ENCODE measurements at regions not wholly inside any gene's neighbourhood (a gene's known extent, or its start where the extent isn't known, plus 50 kb on each side); places are given as distances from the start of the nearest gene placed in this dataset.

- TF ChIP-seq, protein P1, sequence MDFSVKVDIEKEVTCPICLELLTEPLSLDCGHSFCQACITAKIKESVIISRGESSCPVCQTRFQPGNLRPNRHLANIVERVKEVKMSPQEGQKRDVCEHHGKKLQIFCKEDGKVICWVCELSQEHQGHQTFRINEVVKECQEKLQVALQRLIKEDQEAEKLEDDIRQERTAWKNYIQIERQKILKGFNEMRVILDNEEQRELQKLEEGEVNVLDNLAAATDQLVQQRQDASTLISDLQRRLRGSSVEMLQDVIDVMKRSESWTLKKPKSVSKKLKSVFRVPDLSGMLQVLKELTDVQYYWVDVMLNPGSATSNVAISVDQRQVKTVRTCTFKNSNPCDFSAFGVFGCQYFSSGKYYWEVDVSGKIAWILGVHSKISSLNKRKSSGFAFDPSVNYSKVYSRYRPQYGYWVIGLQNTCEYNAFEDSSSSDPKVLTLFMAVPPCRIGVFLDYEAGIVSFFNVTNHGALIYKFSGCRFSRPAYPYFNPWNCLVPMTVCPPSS (IDR thresholded peaks at IDR 0.05), result no peak
- TF ChIP-seq KDM2A (CRISPR knock-in tag; IDR thresholded peaks at IDR 0.05; ENCODE audit: borderline replicate concordance, low read depth), result peak; percentile 82; the same call in 1 of the 2 replicates
- TF ChIP-seq ZNF678 (CRISPR knock-in tag; IDR thresholded peaks at IDR 0.05), result no peak; the same call in 1 of the 2 replicates
- TF ChIP-seq ATAD3A (CRISPR knock-in tag; IDR thresholded peaks at IDR 0.05), result no peak
- no peak for TF ChIP-seq PTBP1 (IDR thresholded peaks at IDR 0.05; ENCODE audit: low read depth, low read length, poor library complexity, severe bottlenecking)
- TF ChIP-seq MAFG (CRISPR knock-in tag; IDR thresholded peaks at IDR 0.05), result no peak
- TF ChIP-seq HMG20B (CRISPR knock-in tag; conservative IDR thresholded peaks at IDR 0.05), result peak; percentile 71
- peak; percentile 82 for TF ChIP-seq ZNF770 (CRISPR knock-in tag; IDR thresholded peaks at IDR 0.05)
- TF ChIP-seq ZEB1 (IDR thresholded peaks at IDR 0.05; ENCODE audit: insufficient replicate concordance, low read depth), result peak; percentile 24
- peak; percentile 73; the same call in 1 of the 2 replicates for TF ChIP-seq KDM4B (CRISPR knock-in tag; IDR thresholded peaks at IDR 0.05)
- no peak for TF ChIP-seq FOXM1 (CRISPR knock-in tag; IDR thresholded peaks at IDR 0.05)
- peak; percentile 19; the same call in 1 of the 2 replicates for TF ChIP-seq MIER2 (CRISPR knock-in tag; IDR thresholded peaks at IDR 0.05)
- TF ChIP-seq SAP130 (CRISPR knock-in tag; IDR thresholded peaks at IDR 0.05; ENCODE audit: low read depth), result peak; percentile 91
- no peak for TF ChIP-seq HMG20A (CRISPR knock-in tag; IDR thresholded peaks at IDR 0.05; ENCODE audit: borderline replicate concordance)
- no peak for TF ChIP-seq ZNF432 (CRISPR knock-in tag; IDR thresholded peaks at IDR 0.05; ENCODE audit: borderline replicate concordance)
- TF ChIP-seq ZNF326 (CRISPR knock-in tag; IDR thresholded peaks at IDR 0.05; ENCODE audit: borderline replicate concordance), result no peak
- TF ChIP-seq MZF1 (CRISPR knock-in tag; IDR thresholded peaks at IDR 0.05; ENCODE audit: borderline replicate concordance), result no peak
- peak; percentile 68; the same call in 1 of the 2 replicates for TF ChIP-seq GPN1 (CRISPR knock-in tag; IDR thresholded peaks at IDR 0.05; ENCODE audit: borderline replicate concordance)
- TF ChIP-seq RFX5 (IDR thresholded peaks at IDR 0.05; ENCODE audit: low read depth, low read length), result no peak
- TF ChIP-seq, protein P2, sequence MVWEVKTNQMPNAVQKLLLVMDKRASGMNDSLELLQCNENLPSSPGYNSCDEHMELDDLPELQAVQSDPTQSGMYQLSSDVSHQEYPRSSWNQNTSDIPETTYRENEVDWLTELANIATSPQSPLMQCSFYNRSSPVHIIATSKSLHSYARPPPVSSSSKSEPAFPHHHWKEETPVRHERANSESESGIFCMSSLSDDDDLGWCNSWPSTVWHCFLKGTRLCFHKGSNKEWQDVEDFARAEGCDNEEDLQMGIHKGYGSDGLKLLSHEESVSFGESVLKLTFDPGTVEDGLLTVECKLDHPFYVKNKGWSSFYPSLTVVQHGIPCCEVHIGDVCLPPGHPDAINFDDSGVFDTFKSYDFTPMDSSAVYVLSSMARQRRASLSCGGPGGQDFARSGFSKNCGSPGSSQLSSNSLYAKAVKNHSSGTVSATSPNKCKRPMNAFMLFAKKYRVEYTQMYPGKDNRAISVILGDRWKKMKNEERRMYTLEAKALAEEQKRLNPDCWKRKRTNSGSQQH (CRISPR knock-in tag; IDR thresholded peaks at IDR 0.05; ENCODE audit: low read depth), result peak; percentile 53; the same call in 1 of the 2 replicates
- TF ChIP-seq ZSCAN29 (CRISPR knock-in tag; conservative IDR thresholded peaks at IDR 0.05), result no peak
- no peak for TF ChIP-seq BRD4 (CRISPR knock-in tag; IDR thresholded peaks at IDR 0.05)
- TF ChIP-seq DR1 (CRISPR knock-in tag; IDR thresholded peaks at IDR 0.05), result peak; percentile 63; the same call in 1 of the 2 replicates
- TF ChIP-seq ZNF335 (CRISPR knock-in tag; IDR thresholded peaks at IDR 0.05), result 0 out of 2 replicates have a peak, but pooled peaks have one; percentile 35
- TF ChIP-seq ZNF24 (IDR thresholded peaks at IDR 0.05), result no peak
- TF ChIP-seq MED8 (CRISPR knock-in tag; IDR thresholded peaks at IDR 0.05; ENCODE audit: insufficient replicate concordance), result peak; percentile 75
Measured at GRCh38 chr17:77372444-77373298, 231.9 kb downstream of the SEC14L1 start (continued).

All from HepG2 (cell line).